Kidney (tissue), 13 donors: ENCODE measurements at regions not wholly inside any gene's neighbourhood (a gene's known extent, or its start where the extent isn't known, plus 50 kb on each side); places are given as distances from the start of the nearest gene placed in this dataset.
A peak's percentile ranks its signal among the peaks of the same experiment; 100 is the strongest.

Source experiments
- DNase-seq, 5 donors: peaks; one replicate each; pipeline ENCODE4 v3.0.0-alpha.2; 2013 to 2020
- FAIRE-seq: peaks from 2 replicates; lab custom pipeline; 2012; peaks lifted over from hg19 to GRCh38; lab: Jason Lieb, UNC
- H3K27ac ChIP-seq, 2 donors: one replicate each; pipeline ENCODE4 v1.7.0; 2013; ENCODE audit warnings: low read depth in 2 of 2, low read length in 2 of 2, inconsistent platforms in 1 of 2
- H3K27me3 ChIP-seq: one replicate; pipeline ENCODE4 v1.7.1; 2013; ENCODE audit warnings: low read length, inconsistent platforms; ENCODE audit not compliant: control insufficient read depth, insufficient read depth
- H3K36me3 ChIP-seq, 3 donors: one replicate each; pipeline versions ENCODE4 v1.7.0 to v1.7.1; 2013; ENCODE audit warnings: low read length in 3 of 3, control low read depth in 1 of 3, inconsistent platforms in 1 of 3; ENCODE audit not compliant: insufficient read depth in 3 of 3, control insufficient read depth in 2 of 3
- H3K4me1 ChIP-seq, 3 donors: one replicate each; pipeline versions ENCODE4 v1.7.0 to v1.7.1; 2013; ENCODE audit warnings: low read length in 3 of 3, inconsistent platforms in 1 of 3, low read depth in 1 of 3; ENCODE audit not compliant: control insufficient read depth in 2 of 3, insufficient read depth in 2 of 3
- H3K4me3 ChIP-seq, 3 donors: one replicate each; pipeline versions ENCODE4 v1.7.0 to v1.8.1; 2013; ENCODE audit warnings: low read length in 3 of 3, control low read depth in 1 of 3, inconsistent platforms in 1 of 3
- H3K9ac ChIP-seq, 3 donors: one replicate each; pipeline versions ENCODE4 v1.7.0 to v1.7.1; 2013; ENCODE audit warnings: low read length in 3 of 3, control low read depth in 1 of 3, inconsistent platforms in 1 of 3
- H3K9me3 ChIP-seq, 3 donors: one replicate each; pipeline versions ENCODE4 v1.7.0 to v1.7.1; 2013; ENCODE audit warnings: low read length in 3 of 3, control low read depth in 1 of 3, inconsistent platforms in 1 of 3; ENCODE audit not compliant: control insufficient read depth in 2 of 3, insufficient read depth in 1 of 3
- CTCF ChIP-seq: IDR thresholded peaks from 3 replicates; pipeline ENCODE4 v1.5.1; 2012; ENCODE audit warnings: mild to moderate bottlenecking, moderate library complexity, borderline replicate concordance; ENCODE audit not compliant: insufficient read depth; ENCODE audit errors: extremely low read depth
- intact Hi-C: fragments of 100-400 bp; cut with DNase I; formaldehyde crosslinking; loops from one replicate; pipeline ENCODE4 v1.11.1; 2022
- donor health status: control.
- donor health status: control.
- donor health status: control.
- donor health status: control.
- donor health status: control.
- donor health status: DM: yes; HTN: yes; CAD: no.
- donor health status: Normal renal cell carcinoma (clear cell type).

DNA sequence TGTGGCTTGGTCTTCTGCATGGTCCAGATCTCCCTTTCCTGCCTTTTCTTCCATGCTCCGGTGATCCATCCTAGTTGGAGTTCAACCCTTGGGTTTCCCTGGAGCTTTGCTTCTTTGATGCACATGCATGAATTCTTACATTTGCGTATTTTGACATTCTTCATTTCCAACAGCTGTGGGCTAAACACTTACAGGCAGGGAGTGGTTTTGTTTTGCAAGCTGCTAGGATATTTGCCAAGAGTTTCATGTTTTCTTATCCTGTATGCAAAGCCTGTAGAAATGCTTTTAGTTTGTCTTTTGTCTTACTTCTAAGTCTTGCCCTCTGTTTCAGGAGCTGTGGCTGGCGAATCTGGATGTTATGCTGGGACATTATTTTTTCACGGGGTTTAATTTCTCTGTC lies 90.3 kb upstream of the PAXBP1 start:
- Histone ChIP-seq H3K9ac (no peak overlapping the region), H3K9me3 (no peaks in the 10 kb centered on the region)
- intact Hi-C loops = no loop called here

DNA sequence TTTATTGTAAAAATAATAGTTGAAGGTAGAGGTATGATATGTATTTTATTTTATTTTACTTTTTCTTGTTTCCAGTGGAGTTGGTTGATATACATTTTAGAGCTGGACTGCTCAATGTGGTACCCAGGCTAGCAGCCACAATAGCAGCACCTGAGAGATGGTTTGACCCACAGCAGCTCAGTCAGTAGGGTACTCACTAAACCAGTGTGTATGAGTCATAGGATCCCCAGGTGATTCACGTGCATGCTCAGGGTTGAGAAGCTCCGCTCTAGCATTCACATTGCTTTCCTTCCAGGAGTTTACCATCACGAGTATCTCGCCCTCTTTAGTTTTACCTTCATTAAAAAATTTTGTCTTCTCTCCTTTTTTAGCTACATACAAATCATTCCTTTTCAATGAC lies 96.0 kb upstream of the PAXBP1 start:
- Histone ChIP-seq H3K9me3 (no peaks in the 10 kb centered on the region), H3K4me3 (no peak overlapping the region), H3K36me3 (no peaks in the 10 kb centered on the region), H3K9ac (no peak overlapping the region), H3K27ac (no peak overlapping the region), H3K4me1 (no peaks in the 10 kb centered on the region), H3K27me3 (no peaks in the 10 kb centered on the region)
- FAIRE-seq (no peak), DNase-seq (no peak)
- intact Hi-C loops = no loop called here
- TF ChIP-seq CTCF = no peak

More for the DNA sequence above, 90.3 kb upstream of the PAXBP1 start:
- DNase-seq = peak in 1 of 5 donors; percentile 26
- no peaks in the 10 kb centered on the region for H3K36me3 ChIP-seq
- FAIRE-seq = no peak
- no peaks in the 10 kb centered on the region for H3K4me1 ChIP-seq
- no peak overlapping the region for H3K4me3 ChIP-seq
- TF ChIP-seq CTCF = no peak
- no peak overlapping the region for H3K27ac ChIP-seq
- H3K27me3 ChIP-seq = no peaks in the 10 kb centered on the region

DNA sequence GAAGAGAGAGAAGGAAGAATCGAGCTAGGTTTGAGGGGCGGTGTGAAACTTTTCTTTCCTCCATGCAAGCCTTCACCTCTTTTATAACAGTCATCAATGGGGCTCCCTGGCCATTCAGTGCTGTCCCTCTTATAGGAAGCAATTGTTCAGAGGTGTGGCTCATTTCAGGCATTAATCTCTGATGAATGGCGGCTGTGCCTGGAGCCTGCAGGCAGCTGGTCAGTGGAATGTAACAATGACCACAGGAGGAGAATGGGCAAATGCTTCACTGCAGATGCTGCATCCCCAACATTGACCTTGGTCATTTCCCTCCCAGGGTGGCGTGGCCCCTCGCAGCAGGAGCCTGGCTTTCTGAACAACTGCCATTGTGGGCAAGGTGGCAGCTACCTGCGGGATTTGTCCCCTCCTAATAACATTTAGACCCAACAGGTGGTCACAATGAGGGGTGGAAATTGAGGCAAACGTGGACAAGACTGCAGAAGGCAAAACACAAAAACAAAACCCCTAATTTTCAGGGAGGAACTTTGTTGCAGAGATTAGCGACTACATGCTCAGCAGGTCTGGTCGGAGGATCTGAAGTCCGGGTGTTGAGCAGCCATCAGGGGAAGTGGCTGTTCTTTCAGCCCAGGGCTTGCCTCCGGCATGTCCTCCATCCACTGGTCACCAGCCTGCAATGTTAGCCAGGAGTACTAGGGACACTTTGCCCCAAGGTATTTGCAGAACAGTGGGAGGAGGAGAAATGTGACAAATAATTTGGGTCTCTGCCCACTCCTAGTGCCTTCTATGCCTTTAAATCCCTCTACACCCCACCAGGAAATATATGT lies 97.3 kb upstream of the PAXBP1 start:
- H3K9ac ChIP-seq = no peak overlapping the region
- H3K4me1 ChIP-seq = no peaks in the 10 kb centered on the region
- no peak for TF ChIP-seq CTCF
- H3K36me3 ChIP-seq = no peaks in the 10 kb centered on the region
- no peak overlapping the region for H3K27ac ChIP-seq
- no peak for FAIRE-seq
- no peak for DNase-seq
- no peaks in the 10 kb centered on the region for H3K9me3 ChIP-seq
- no peaks in the 10 kb centered on the region for H3K27me3 ChIP-seq
- H3K4me3 ChIP-seq = no peak overlapping the region
- intact Hi-C loops = no loop called here
